DND-41 (cell line): ENCODE measurements at regions not wholly inside any gene's neighbourhood (a gene's known extent, or its start where the extent isn't known, plus 50 kb on each side); places are given as distances from the start of the nearest gene placed in this dataset.

ENCODE experiments used
- ATAC-seq: fragments of 200-7000 bp; cut with Tn5 transposase; 3 replicates; pipeline ENCODE4 v1.9.1; 2021; ENCODE audit warnings: low read depth; ENCODE audit not compliant: insufficient read depth
- DNase-seq: peaks from one replicate; pipeline ENCODE4 v3.0.0-alpha.2; 2020
- H2AFZ ChIP-seq: 2 replicates; pipeline ENCODE4 v1.6.0; 2012; ENCODE audit warnings: low read depth, low read length
- H3K27ac ChIP-seq: 2 replicates; pipeline ENCODE4 v1.5.1; 2012; ENCODE audit warnings: low read length, inconsistent platforms
- H3K27me3 ChIP-seq: fragments of 200-600 bp; sonication (generic); 2 replicates; pipeline ENCODE4 v1.6.0; 2012; ENCODE audit warnings: low read length, mild to moderate bottlenecking, inconsistent platforms; ENCODE audit not compliant: insufficient read depth, poor library complexity
- H3K36me3 ChIP-seq: 2 replicates; pipeline ENCODE4 v1.5.1; 2012; ENCODE audit warnings: low read length, inconsistent platforms; ENCODE audit not compliant: insufficient read depth
- H3K4me1 ChIP-seq: 2 replicates; pipeline ENCODE4 v1.5.1; 2012; ENCODE audit warnings: mild to moderate bottlenecking, low read length; ENCODE audit not compliant: insufficient read depth
- H3K4me2 ChIP-seq: 2 replicates; pipeline ENCODE4 v1.6.0; 2012; ENCODE audit warnings: mild to moderate bottlenecking, moderate library complexity, low read length, inconsistent platforms; ENCODE audit not compliant: insufficient read depth
- H3K4me3 ChIP-seq, 2 experiments: fragments of 200-600 bp in 1 of 2; shearing (Covaris generic) in 1 of 2; 2 replicates each; pipeline ENCODE4 v1.5.1; 2012 to 2016; ENCODE audit warnings: inconsistent platforms in 2 of 2, low read length in 2 of 2, mild to moderate bottlenecking in 2 of 2, low read depth in 1 of 2, moderate library complexity in 1 of 2
- H3K79me2 ChIP-seq: 2 replicates; pipeline ENCODE4 v1.6.0; 2012; ENCODE audit warnings: low read length, inconsistent platforms; ENCODE audit not compliant: insufficient read depth
- H3K9ac ChIP-seq: 2 replicates; pipeline ENCODE4 v1.6.0; 2012; ENCODE audit warnings: low read depth, mild to moderate bottlenecking, inconsistent platforms, low read length, moderate library complexity
- H3K9me3 ChIP-seq: 2 replicates; pipeline ENCODE4 v1.5.1; 2012; ENCODE audit warnings: low read length, moderate library complexity, mild to moderate bottlenecking, inconsistent platforms; ENCODE audit not compliant: insufficient read depth, severe bottlenecking
- H4K20me1 ChIP-seq: 2 replicates; pipeline ENCODE4 v1.6.0; 2012; ENCODE audit warnings: low read length; ENCODE audit not compliant: insufficient read depth
- CTCF ChIP-seq: IDR thresholded peaks from 2 replicates; pipeline ENCODE4 v1.5.1; 2012; ENCODE audit warnings: borderline replicate concordance, low read length, moderate library complexity, mild to moderate bottlenecking; ENCODE audit not compliant: poor library complexity, severe bottlenecking; ENCODE audit errors: extremely low read depth
- EZH2 ChIP-seq: IDR thresholded peaks from 3 replicates; pipeline ENCODE4 v1.6.1; 2012; ENCODE audit warnings: borderline replicate concordance, low read depth, mild to moderate bottlenecking, moderate library complexity, low read length, inconsistent platforms; ENCODE audit not compliant: severe bottlenecking

GRCh38 chr18:48479531-48479930 is 59.3 kb upstream of the CTIF start:
- TF ChIP-seq EZH2 (no peak), CTCF (no peak)
- no peak for DNase-seq
- Histone ChIP-seq H2AFZ (no peak overlapping the region), H3K4me1 (no peaks in the 10 kb centered on the region), H3K4me2 (no peak overlapping the region), H4K20me1 (no peaks in the 10 kb centered on the region), H3K4me3 (no peak overlapping the region), H3K27me3 (peaks cover 15% of the 10 kb centered on the region), H3K79me2 (no peaks in the 10 kb centered on the region), H3K9me3 (no peaks in the 10 kb centered on the region), H3K36me3 (no peaks in the 10 kb centered on the region), H3K27ac (no peak overlapping the region), H3K9ac (no peak overlapping the region)
- ATAC-seq: no peak

- H3K9ac ChIP-seq: no peak overlapping the region
- TF ChIP-seq EZH2 (no peak), CTCF (no peak)
- peaks cover 20% of the 10 kb centered on the region for H3K27me3 ChIP-seq
- no peak for ATAC-seq
- DNase-seq: no peak
- H3K79me2 ChIP-seq: no peaks in the 10 kb centered on the region
- no peaks in the 10 kb centered on the region for H3K9me3 ChIP-seq
- H3K4me2 ChIP-seq: no peak overlapping the region
- no peaks in the 10 kb centered on the region for H3K36me3 ChIP-seq
- H3K4me3 ChIP-seq: no peak overlapping the region
- no peaks in the 10 kb centered on the region for H3K4me1 ChIP-seq
- H3K27ac ChIP-seq: no peak overlapping the region
- H4K20me1 ChIP-seq: no peaks in the 10 kb centered on the region
- no peak overlapping the region for H2AFZ ChIP-seq
These were observed 61.5 kb upstream of the CTIF start for GRCh38 chr18:48477348-48477747.

GRCh38 chr18:48476550-48476917 is 62.3 kb upstream of the CTIF start:
- Histone ChIP-seq H2AFZ (no peak overlapping the region), H3K36me3 (no peaks in the 10 kb centered on the region), H3K27me3 (peaks cover 24% of the 10 kb centered on the region), H4K20me1 (no peaks in the 10 kb centered on the region), H3K9ac (no peak overlapping the region), H3K4me3 (no peak overlapping the region), H3K79me2 (no peaks in the 10 kb centered on the region), H3K4me1 (no peaks in the 10 kb centered on the region), H3K9me3 (no peaks in the 10 kb centered on the region), H3K4me2 (no peak overlapping the region), H3K27ac (no peak overlapping the region)
- no peak for DNase-seq
- TF ChIP-seq CTCF (no peak), EZH2 (no peak)
- no peak for ATAC-seq

GRCh38 chr18:48475635-48476549 is 62.9 kb upstream of the CTIF start:
- Histone ChIP-seq H2AFZ (no peak overlapping the region), H4K20me1 (no peaks in the 10 kb centered on the region), H3K79me2 (no peaks in the 10 kb centered on the region), H3K9me3 (no peaks in the 10 kb centered on the region), H3K4me3 (no peak overlapping the region), H3K9ac (no peak overlapping the region), H3K4me1 (no peaks in the 10 kb centered on the region), H3K27me3 (peaks cover 30% of the 10 kb centered on the region), H3K36me3 (no peaks in the 10 kb centered on the region), H3K4me2 (no peak overlapping the region), H3K27ac (no peak overlapping the region)
- ATAC-seq (peak; percentile 80), DNase-seq (peak; percentile 49)
- TF ChIP-seq CTCF: peak; percentile 89
- no peak for TF ChIP-seq EZH2
